GM18519 (cell line): ENCODE measurements at regions not wholly inside any gene's neighbourhood (a gene's known extent, or its start where the extent isn't known, plus 50 kb on each side); places are given as distances from the start of the nearest gene placed in this dataset.

Experiments
- ATAC-seq: cut with Tn5 transposase; IDR thresholded peaks from one replicate; pipeline ENCODE4 v1.9.1; 2021; ENCODE audit warnings: mild to moderate bottlenecking, moderate library complexity; ENCODE audit not compliant: unreplicated experiment, low FRiP score

DNA sequence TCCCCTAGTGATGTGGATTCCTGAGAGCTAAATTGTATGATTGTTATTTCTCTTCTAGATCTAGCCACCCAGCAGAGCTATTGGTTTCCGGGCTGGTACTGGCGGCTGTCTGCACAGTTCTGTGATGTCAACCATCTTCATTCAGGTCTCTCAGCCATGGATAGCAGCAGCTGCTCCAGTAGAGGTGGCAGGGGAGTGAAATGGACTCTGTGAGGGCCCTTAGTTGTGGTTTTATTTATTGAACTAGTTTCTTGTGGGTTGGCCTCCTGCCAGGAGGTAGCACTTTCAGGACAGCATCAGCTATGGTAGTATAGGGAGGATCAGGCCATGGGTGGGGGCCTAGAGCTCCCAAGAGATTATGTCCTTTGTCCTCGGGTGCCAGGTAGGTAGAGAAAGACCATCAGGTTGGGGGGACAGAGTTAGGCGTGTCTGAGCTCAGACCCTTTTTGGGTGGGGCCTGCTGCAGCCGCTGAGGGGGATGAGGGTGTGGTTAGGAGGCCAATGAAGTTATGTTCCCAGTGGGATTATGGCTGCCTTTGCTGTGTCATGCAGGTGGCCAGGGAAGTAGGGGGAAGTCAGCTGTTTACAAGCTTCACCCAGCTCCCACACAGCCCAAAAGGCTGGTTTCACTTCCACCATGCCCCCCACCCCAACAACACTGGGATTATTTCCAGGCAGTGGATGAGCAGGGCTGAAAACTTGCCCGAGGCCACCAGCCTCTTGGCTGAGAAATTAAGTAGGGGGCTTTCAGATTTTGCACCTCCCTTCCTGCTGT, 55.1 kb upstream of the RGS4 start:
- ATAC-seq = no peak

GRCh38 chr1:163006051-163006834, 62.9 kb upstream of the RGS4 start:
- ATAC-seq = no peak

GRCh38 chr1:162997499-162998285, 71.5 kb upstream of the RGS4 start:
- ATAC-seq = no peak

DNA sequence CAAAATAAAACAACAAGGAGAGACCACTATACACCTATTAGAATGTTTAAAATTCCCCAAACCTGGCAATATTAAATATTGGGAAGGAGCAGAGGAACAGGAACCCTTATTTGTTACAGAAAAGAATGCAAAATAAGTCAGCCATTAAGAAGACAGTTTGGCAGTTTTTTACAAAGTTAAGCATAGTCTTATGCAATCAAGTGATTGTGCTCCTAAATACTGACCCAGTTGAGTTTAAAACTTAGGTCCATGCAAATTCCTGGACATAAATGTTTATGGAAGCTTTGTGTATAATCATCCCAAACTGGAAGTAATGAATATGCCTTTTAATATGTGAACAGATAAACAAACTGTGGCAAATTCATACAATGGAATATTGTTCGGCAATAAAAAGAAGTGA, 72.9 kb upstream of the RGS4 start:
- no peak for ATAC-seq

DNA sequence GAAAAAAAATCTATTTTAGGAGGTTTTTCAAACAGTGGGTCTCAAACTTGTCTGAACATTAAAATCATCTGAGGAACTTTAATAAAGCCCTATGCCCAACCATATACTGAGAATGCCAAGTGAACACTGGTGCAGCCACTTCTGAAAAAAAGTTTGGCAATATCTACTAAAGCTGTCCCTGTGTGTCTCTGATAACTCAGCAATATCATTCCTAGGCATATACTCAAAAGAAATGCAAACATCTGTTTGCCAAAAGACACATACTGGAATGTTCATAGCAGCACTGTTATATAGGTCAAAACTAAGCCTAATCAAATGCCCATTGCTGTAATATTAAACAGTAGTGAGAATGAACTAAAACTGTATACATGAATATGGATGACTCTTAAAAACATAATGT, 74.2 kb upstream of the RGS4 start:
- ATAC-seq = no peak

GRCh38 chr1:162993846-162994245, 75.3 kb upstream of the RGS4 start:
- no peak for ATAC-seq

GRCh38 chr1:162992945-162993344, 76.2 kb upstream of the RGS4 start:
- ATAC-seq = no peak

- ATAC-seq = no peak
Measured at GRCh38 chr1:162991444-162991843, 77.7 kb upstream of the RGS4 start.

GRCh38 chr1:162990665-162991064, 78.5 kb upstream of the RGS4 start:
- ATAC-seq = no peak

- no peak for ATAC-seq
Measured at GRCh38 chr1:162988869-162989268, 80.3 kb upstream of the RGS4 start.

- ATAC-seq = no peak
Measured at GRCh38 chr1:162987866-162988265, 81.3 kb upstream of the RGS4 start.

DNA sequence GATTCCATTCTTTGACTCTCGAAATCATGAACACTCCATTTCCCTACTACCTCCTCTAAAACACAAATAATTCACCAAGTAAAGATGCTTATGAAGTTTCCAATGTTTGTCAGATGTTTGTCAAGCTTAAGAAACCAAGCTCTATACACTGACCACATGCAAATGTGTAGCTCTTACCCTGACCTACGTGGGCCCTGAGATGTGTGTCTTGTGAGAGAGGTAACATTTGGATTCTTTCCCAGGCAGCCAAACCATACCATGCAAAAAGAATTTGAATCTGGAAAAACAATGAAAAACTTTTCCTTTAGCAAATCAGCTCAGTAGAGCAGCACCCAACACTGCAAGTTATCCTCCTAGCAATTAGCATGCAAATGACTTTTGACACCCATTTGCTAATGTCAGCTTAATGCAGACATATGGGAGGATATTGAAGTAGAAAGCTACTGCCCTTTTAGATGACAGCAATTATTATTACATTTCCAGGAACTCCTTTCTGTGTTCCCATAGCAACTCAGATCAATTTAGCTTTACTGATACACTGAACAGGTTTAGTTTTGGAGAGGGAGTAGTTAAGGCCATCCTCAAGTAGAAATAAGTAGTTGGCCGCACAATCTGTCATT, 83.2 kb upstream of the RGS4 start:
- ATAC-seq = no peak

DNA sequence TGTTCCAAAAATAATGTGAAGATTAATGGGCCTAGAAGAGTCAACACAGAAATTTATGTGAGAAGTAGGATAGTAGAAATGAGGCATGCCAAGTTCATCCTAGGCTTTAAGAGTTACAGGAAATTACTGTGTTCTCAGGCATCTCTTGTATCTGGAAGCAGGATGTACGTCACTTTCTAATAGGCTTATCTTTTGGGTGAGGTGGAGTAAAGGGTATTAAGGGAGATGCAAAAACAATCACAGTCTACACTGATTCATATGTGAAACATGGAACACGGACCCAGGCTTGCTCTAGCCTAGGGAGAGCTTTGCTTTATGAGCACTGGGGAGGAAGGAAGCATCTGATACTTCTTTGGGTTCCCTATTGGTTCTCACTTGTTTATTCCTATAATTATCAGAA, 84.5 kb upstream of the RGS4 start:
- no peak for ATAC-seq

DNA sequence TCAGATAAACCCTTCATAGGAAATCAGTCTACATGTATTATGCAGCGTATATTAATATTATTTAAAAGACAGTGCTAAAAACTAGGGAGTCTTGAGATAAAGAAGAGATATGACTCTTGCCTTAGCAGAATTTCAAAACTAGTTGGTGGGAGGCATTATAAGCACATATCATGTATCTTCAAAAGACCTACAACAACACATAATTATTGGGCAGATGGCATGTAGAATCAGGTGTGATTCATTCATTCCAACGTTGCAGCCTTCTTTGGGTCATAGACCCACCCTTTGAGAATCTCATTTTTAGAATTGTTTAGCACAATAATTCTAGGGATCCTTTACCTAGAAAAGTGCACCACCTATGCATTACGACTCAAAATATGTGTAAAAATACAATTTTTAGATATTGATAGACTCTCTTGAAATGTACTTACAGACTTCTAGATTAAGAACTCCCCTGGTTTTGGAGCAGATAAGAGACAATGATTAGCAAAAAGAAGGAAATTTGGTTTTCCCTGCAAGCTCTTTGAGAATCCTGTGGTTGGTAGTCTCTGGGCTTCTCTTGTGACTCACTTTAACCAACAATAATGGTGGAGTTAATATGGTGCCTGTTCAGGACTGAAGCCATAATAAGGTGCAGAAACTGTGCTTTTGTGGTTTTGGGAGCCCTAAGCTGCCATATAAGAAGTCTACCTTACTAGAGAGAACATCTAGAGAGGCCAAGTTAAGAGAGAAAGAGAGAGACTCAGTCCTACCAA, 85.3 kb upstream of the RGS4 start:
- ATAC-seq = no peak

DNA sequence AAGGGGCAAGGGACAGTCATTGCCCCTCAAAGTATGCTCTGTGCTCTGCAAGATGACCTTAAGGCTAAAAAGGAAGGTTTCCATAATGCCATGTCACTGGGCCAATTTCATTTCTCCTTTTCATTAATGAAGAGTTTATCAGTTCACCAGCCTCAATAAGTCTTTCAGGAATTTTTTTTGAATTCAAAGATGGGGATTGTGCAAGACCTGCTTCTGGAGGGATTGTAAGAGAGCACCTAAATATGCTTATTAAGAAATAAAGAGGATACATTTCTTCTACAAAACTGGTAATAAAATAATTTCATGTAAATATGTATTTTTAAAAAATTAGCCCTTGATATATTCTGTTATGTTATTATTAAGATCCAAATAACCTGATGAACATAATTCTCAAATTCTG, 86.8 kb upstream of the RGS4 start:
- no peak for ATAC-seq

DNA sequence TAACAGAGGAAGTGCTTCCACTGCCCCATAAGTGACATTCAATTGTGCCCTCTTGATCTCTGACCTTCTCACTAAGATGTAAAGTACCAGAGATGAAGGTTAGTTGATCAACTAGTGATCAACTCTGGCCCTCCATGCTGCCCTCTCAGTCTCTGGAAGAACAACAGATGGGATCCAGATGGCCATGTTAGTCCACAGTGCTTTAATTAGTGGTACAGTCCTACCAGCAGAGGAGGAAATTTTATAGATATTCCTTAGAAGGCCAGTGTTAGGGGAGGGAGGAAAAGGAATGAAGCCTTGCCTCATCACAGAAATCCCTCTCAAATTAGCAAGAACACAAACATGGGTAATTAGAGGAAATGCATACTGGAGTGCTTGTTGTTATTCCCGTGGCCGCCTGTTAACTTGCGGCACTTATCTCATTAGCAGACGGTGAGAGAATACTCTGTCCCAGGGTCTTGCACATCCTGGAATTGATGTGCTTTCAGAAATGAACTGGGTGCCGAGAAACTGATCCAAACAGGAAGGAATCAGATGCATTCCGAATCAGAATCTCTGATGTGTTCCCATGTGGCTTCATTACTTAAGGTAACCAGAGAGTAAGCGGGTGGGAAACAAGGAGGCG, 91.1 kb upstream of the RGS4 start:
- ATAC-seq = no peak

DNA sequence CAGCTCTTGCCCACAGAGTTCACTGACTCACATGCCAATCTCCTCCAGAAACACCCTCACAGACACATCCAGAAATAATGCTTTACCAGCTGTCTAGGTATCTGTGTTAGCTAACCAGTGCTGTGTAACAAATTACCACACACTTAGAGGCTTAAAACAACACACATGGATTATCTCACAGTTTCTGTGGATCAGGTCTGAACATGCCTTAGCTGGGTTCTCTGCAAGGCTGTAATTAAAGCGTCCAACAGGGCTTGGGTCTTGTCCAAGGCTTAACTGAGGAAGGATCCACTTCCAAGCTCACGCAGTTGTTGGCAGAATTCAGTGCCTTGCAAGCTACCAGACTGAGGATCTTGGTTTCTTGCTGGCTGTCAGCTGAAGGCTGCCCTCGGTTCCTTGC, 92.5 kb upstream of the RGS4 start:
- ATAC-seq = no peak

GRCh38 chr1:162974810-162975209, 94.4 kb upstream of the RGS4 start:
- no peak for ATAC-seq

GRCh38 chr1:162973381-162973795, 95.8 kb upstream of the RGS4 start:
- ATAC-seq = no peak

GRCh38 chr1:162972773-162973172, 96.4 kb upstream of the RGS4 start:
- ATAC-seq = no peak
